Epithelial cell of esophagus (primary cell): ENCODE measurements at regions not wholly inside any gene's neighbourhood (a gene's known extent, or its start where the extent isn't known, plus 50 kb on each side); places are given as distances from the start of the nearest gene placed in this dataset.
A peak's percentile ranks its signal among the peaks of the same experiment; 100 is the strongest.
"Not testable (repeated sequence)": the region's sequence is repeated elsewhere in the genome, so short reads cannot be mapped to it uniquely, and the experiment has no call there.

ENCODE experiments used
- DNase-seq: peaks from one replicate; pipeline ENCODE4 v3.0.0; 2010; ENCODE audit warnings: low read depth
- H3K4me3 ChIP-seq: 2 replicates; pipeline ENCODE4 v1.5.1; 2011; ENCODE audit warnings: mild to moderate bottlenecking, low read length, control low read depth
- CTCF ChIP-seq: IDR thresholded peaks from 2 replicates; pipeline ENCODE4 v1.5.1; 2011; ENCODE audit warnings: low read depth, mild to moderate bottlenecking, low read length, control low read depth, inconsistent platforms; ENCODE audit not compliant: insufficient read depth; ENCODE audit errors: missing control alignments

- no peak overlapping the region for H3K4me3 ChIP-seq
- no peak for DNase-seq
- no peak for TF ChIP-seq CTCF
These were observed 113.2 kb downstream of the CRLF2 start for GRCh38 chrX:1099146-1099770.

GRCh38 chrX:1097328-1097727 lies 115.1 kb downstream of the CRLF2 start:
- no peak for DNase-seq
- no peak overlapping the region for H3K4me3 ChIP-seq
- TF ChIP-seq CTCF = no peak

GRCh38 chrX:1094566-1095333 lies 117.7 kb downstream of the CRLF2 start:
- TF ChIP-seq CTCF = no peak
- DNase-seq = no peak

GRCh38 chrX:1093586-1094421 lies 118.6 kb downstream of the CRLF2 start:
- no peak for DNase-seq
- H3K4me3 ChIP-seq = no peak overlapping the region
- no peak for TF ChIP-seq CTCF

More at GRCh38 chrX:1094566-1095333, 117.7 kb downstream of the CRLF2 start:
- H3K4me3 ChIP-seq = no peak overlapping the region

- DNase-seq = no peak
- TF ChIP-seq CTCF = no peak
- no peak overlapping the region for H3K4me3 ChIP-seq
These were observed 119.3 kb downstream of the CRLF2 start for GRCh38 chrX:1093121-1093520.

GRCh38 chrX:1086444-1087409 lies 125.7 kb downstream of the CRLF2 start:
- no peak overlapping the region for H3K4me3 ChIP-seq
- peak; percentile 1 for DNase-seq
- no peak for TF ChIP-seq CTCF

DNA sequence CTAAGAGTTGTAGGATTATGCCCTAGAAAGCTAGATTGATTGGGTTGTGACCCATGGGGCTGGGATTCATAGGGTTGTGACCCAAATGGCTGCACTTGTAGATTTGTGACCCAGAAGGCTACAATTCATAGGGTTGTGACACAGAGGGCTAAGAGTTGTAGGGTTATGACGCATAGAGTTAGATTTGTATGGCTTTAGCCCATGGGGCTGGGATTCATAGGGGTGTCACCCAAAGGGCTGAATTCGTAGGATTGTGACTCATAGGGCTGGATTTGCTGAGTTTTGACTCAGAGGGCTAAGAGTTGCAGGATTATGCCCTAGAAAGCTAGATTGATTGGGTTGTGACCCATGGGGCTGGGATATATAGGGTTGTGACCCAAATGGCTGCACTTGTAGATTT lies 126.6 kb downstream of the CRLF2 start:
- not testable (repeated sequence) for DNase-seq, H3K4me3 ChIP-seq
